ENCODE measurements at regions not wholly inside any gene's neighbourhood (a gene's known extent, or its start where the extent isn't known, plus 50 kb on each side); places are given as distances from the start of the nearest gene placed in this dataset.

DNA sequence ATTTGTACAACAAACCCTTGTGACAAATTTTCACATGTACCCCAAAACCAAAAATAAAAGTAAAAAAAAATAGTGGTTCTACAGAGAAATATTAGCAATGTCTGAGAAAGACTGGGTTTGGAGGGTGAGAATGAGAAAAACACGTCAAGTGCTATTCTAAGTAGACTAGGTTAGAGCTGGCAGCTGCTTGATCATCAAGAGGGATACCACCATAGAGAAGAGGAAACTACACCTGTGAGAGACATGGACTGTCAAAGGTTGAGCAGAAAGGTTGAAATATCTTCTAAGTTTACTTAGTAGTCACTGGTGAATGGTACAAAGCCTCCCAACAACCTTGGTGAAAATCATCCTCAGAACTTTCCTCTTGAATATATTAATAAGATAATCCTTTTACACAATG, 126.9 kb upstream of the ITGA4 start:
- ChIA-PET POLR2A (no interaction called here), CTCF (ENCODE audit: low intra/inter-chr PET ratio, low total read pairs) (no interaction called here)
- DNase-seq (ENCODE audit: low spot score) (no peak), FAIRE-seq (no peak), ATAC-seq (no peak)
- Histone ChIP-seq H2AFZ (ENCODE audit: low read length) (no peak overlapping the region), H3K9me3 (ENCODE audit: low read length) (no peaks in the 10 kb centered on the region), H3K36me3 (replicated peaks in 1 of 2; ENCODE audit: control insufficient read depth in 1 of 2, insufficient read depth in 2 of 2, low read length in 2 of 2) (no peaks in the 10 kb centered on the region), H3K4me1 (ENCODE audit: insufficient read depth, low read length) (no peaks in the 10 kb centered on the region), H3K27ac (ENCODE audit: extremely low read length, insufficient read depth, low read length) (no peak overlapping the region), H3K9ac (ENCODE audit: insufficient read depth, low read depth, low read length) (no peak overlapping the region), H4K20me1 (ENCODE audit: insufficient read depth, low read length) (no peaks in the 10 kb centered on the region), H3K79me2 (ENCODE audit: insufficient read depth, low read length) (no peaks in the 10 kb centered on the region), H3K27me3 (ENCODE audit: control insufficient read depth in 1 of 2, insufficient read depth in 2 of 2, low read length in 2 of 2) (no peaks in the 10 kb centered on the region), H3K4me2 (ENCODE audit: low read depth, low read length) (no peak overlapping the region), H3K4me3 (replicated peaks in 1 of 3; ENCODE audit: insufficient read depth in 1 of 3, low read depth in 2 of 3, low read length in 3 of 3) (no peak overlapping the region)
- in situ Hi-C loops (cut with HindIII; ENCODE audit: extremely low pct_ligation_motif_present, low pct_unique_long_range_greater_than_20kb) (no loop called here), intact Hi-C loops (cut with micrococcal nuclease; ENCODE audit: unreplicated experiment) (no loop called here)
- TF ChIP-seq, protein P1, sequence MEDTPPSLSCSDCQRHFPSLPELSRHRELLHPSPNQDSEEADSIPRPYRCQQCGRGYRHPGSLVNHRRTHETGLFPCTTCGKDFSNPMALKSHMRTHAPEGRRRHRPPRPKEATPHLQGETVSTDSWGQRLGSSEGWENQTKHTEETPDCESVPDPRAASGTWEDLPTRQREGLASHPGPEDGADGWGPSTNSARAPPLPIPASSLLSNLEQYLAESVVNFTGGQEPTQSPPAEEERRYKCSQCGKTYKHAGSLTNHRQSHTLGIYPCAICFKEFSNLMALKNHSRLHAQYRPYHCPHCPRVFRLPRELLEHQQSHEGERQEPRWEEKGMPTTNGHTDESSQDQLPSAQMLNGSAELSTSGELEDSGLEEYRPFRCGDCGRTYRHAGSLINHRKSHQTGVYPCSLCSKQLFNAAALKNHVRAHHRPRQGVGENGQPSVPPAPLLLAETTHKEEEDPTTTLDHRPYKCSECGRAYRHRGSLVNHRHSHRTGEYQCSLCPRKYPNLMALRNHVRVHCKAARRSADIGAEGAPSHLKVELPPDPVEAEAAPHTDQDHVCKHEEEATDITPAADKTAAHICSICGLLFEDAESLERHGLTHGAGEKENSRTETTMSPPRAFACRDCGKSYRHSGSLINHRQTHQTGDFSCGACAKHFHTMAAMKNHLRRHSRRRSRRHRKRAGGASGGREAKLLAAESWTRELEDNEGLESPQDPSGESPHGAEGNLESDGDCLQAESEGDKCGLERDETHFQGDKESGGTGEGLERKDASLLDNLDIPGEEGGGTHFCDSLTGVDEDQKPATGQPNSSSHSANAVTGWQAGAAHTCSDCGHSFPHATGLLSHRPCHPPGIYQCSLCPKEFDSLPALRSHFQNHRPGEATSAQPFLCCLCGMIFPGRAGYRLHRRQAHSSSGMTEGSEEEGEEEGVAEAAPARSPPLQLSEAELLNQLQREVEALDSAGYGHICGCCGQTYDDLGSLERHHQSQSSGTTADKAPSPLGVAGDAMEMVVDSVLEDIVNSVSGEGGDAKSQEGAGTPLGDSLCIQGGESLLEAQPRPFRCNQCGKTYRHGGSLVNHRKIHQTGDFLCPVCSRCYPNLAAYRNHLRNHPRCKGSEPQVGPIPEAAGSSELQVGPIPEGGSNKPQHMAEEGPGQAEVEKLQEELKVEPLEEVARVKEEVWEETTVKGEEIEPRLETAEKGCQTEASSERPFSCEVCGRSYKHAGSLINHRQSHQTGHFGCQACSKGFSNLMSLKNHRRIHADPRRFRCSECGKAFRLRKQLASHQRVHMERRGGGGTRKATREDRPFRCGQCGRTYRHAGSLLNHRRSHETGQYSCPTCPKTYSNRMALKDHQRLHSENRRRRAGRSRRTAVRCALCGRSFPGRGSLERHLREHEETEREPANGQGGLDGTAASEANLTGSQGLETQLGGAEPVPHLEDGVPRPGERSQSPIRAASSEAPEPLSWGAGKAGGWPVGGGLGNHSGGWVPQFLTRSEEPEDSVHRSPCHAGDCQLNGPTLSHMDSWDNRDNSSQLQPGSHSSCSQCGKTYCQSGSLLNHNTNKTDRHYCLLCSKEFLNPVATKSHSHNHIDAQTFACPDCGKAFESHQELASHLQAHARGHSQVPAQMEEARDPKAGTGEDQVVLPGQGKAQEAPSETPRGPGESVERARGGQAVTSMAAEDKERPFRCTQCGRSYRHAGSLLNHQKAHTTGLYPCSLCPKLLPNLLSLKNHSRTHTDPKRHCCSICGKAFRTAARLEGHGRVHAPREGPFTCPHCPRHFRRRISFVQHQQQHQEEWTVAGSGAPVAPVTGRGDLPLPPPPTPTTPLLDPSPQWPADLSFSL (CRISPR knock-in tag; IDR thresholded peaks at IDR 0.05) = no peak
- TF ChIP-seq, protein P2, sequence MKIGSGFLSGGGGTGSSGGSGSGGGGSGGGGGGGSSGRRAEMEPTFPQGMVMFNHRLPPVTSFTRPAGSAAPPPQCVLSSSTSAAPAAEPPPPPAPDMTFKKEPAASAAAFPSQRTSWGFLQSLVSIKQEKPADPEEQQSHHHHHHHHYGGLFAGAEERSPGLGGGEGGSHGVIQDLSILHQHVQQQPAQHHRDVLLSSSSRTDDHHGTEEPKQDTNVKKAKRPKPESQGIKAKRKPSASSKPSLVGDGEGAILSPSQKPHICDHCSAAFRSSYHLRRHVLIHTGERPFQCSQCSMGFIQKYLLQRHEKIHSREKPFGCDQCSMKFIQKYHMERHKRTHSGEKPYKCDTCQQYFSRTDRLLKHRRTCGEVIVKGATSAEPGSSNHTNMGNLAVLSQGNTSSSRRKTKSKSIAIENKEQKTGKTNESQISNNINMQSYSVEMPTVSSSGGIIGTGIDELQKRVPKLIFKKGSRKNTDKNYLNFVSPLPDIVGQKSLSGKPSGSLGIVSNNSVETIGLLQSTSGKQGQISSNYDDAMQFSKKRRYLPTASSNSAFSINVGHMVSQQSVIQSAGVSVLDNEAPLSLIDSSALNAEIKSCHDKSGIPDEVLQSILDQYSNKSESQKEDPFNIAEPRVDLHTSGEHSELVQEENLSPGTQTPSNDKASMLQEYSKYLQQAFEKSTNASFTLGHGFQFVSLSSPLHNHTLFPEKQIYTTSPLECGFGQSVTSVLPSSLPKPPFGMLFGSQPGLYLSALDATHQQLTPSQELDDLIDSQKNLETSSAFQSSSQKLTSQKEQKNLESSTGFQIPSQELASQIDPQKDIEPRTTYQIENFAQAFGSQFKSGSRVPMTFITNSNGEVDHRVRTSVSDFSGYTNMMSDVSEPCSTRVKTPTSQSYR (CRISPR knock-in tag; IDR thresholded peaks at IDR 0.05; ENCODE audit: borderline replicate concordance) = no peak
- 0% methylated on average over 1 of the region's 1 CpG for WGBS (ENCODE audit: low lambda C conversion rate)
- BruUV-seq (replicated peaks) = no TSS peak

Measured in HepG2 (cell line).